ENCODE measurements at regions not wholly inside any gene's neighbourhood (a gene's known extent, or its start where the extent isn't known, plus 50 kb on each side); places are given as distances from the start of the nearest gene placed in this dataset.
A peak's percentile ranks its signal among the peaks of the same experiment; 100 is the strongest.

DNA sequence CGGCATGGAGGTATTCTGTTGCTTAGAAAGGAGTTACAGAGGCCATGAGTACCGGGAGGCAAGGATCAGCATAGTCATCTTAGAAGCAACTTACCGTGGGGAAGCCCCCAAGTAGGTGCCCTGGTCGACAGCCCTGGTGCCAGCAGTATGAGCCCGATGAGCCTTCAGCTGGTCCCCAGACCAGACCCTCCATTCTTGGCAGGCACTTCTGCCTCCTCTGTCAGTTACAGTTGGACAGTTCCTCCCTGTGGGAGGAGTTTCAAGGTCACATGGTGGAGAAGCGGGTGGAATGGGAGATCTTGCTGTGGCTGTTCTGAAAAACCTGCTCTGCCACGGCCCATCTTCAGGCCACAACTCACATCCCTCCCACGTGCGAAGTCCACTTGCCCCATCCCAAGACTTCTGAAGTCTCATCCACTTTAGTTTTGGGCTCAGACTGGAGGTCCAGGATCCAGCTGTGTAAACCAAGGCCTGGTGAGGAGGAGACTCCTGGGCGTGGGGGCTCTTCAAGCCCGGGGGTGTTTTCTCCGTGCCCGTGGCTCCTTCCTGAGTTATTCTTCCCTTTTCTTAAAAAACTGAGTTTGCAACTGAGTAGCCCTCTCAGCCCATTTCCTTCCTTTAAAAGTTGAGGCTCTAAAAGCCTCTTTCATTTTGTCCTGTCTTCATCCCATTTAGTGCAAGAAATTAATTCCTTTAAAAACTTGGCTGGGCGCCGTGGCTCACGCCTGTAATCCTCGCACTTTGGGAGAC, 133.5 kb downstream of the SEC14L1 start:
- TF ChIP-seq EP300 (IDR thresholded peaks at IDR 0.05) (no peak), POLR2A (IDR thresholded peaks at IDR 0.05) (no peak)
- TF ChIP-seq, protein P1, sequence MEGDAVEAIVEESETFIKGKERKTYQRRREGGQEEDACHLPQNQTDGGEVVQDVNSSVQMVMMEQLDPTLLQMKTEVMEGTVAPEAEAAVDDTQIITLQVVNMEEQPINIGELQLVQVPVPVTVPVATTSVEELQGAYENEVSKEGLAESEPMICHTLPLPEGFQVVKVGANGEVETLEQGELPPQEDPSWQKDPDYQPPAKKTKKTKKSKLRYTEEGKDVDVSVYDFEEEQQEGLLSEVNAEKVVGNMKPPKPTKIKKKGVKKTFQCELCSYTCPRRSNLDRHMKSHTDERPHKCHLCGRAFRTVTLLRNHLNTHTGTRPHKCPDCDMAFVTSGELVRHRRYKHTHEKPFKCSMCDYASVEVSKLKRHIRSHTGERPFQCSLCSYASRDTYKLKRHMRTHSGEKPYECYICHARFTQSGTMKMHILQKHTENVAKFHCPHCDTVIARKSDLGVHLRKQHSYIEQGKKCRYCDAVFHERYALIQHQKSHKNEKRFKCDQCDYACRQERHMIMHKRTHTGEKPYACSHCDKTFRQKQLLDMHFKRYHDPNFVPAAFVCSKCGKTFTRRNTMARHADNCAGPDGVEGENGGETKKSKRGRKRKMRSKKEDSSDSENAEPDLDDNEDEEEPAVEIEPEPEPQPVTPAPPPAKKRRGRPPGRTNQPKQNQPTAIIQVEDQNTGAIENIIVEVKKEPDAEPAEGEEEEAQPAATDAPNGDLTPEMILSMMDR (IDR thresholded peaks at IDR 0.05), result no peak
- no peak overlapping the region for H3K4me3 ChIP-seq
- DNase-seq, result no peak
- WGBS, 3 donors, result 81 to 85% (median 84%) methylated on average over 17 of the region's 17 CpGs
- no peaks in the 10 kb centered on the region for H3K27me3 ChIP-seq
- intact Hi-C loops (cut with DNase I), result no loop called here
- no peaks in the 10 kb centered on the region for H3K4me1 ChIP-seq (ENCODE audit: insufficient read depth)
- H3K36me3 ChIP-seq, result no peaks in the 10 kb centered on the region
- no peak overlapping the region for H3K27ac ChIP-seq
- no peaks in the 10 kb centered on the region for H3K9me3 ChIP-seq

DNA sequence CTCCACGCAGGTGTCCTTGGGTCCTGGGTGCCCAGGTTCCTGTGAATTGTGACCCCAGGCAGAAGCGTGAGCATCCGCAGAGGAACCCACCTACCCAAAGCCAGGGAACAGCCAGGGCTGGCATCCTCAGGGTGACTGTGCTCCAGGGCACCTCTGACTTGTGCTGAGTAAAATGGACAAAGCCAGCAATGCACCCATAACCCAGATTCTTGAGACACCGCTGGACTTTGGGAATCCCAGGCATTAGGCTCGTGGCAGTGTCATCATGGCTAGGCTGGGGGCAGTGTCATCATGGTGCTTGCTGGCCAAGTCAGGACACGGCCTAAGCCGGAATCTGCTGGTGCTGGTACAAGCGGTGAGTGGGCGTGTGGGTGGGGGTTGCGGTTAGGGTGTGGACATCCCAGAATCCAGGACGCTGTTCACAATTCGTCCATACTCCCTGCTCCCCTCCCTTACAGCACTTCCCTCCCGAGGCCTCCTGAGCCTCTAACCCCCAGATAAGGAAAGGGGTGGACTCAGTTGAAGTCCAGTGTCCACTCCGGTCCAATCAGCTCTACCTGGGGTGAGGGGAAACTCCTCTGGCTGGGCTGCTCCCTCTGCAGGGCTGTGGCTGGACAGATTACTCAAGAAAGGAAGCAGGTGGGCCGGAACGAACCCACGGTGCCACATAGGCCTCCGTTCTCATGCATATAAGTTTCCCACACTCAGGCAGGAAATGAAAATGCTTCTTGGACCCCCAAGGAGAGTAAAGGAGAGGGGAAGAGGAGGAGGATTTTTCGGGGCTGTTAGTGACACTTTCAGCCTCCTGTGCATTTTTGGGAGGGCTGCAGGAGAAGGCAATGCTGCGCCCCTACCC, 138.9 kb downstream of the SEC14L1 start:
- DNase-seq, result no peak
- Histone ChIP-seq H3K4me1 (ENCODE audit: insufficient read depth) (peaks cover 7% of the 10 kb centered on the region), H3K9me3 (no peaks in the 10 kb centered on the region), H3K27me3 (no peaks in the 10 kb centered on the region), H3K4me3 (no peak overlapping the region), H3K27ac (no peak overlapping the region), H3K36me3 (no peaks in the 10 kb centered on the region)
- 78 to 82% (median 81%) methylated on average over 20 of the region's 20 CpGs for WGBS, 3 donors
- TF ChIP-seq POLR2A (IDR thresholded peaks at IDR 0.05) (no peak), EP300 (IDR thresholded peaks at IDR 0.05) (no peak)
- TF ChIP-seq, protein P1 (IDR thresholded peaks at IDR 0.05), result no peak
- intact Hi-C loops (cut with DNase I), result loop anchor here in 1 of 4 donors (5.0 kb wide), 1 partner anchor 213 kb away; no protein-coding TSS in a partner anchor

DNA sequence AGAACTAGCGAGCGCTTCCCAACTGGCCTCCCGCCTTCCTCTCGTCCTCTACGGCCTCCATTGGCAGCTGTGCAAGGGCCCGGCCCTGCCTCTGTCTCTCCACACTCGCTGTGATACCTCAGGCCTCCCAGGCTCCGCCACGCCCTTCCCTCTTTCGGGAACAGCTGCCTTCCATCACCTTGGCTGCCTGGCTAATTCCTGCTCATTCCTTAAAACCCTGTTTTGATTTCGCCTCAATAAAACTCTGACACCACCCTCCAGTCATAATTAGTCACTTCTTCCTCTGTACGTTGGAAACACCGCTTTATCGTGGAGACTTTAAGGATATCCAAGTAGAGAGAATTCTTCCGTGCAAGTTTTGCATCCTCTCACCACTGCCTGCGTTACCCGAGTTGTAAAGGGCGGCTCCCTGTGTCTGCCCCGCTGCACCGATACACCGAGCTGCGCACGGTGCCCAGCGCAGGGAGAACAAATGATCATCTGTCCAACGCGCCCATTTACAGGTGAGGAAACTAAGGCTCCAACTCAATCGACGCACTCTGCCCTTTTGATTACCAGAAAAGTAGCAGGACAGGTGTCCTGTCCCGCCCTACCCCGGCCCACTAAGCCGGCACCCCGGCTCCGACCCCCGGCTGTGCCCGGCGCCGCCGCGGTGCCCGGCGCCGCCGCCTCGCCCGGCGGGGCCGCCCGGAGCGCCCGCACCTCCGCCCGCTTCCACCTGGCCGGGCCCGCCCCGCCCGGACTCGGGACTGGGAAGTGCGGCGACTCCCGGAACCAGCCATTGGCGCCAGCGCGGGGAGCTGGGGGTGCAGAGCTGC, 139.7 kb downstream of the SEC14L1 start:
- intact Hi-C loops (cut with DNase I), result no loop called here
- peaks cover 7% of the 10 kb centered on the region for H3K4me1 ChIP-seq (ENCODE audit: insufficient read depth)

More for the DNA sequence above, 139.7 kb downstream of the SEC14L1 start:
- peak in 1 of 5 donors; percentile 40 for DNase-seq
- Histone ChIP-seq H3K4me3 (peak overlapping the region; percentile 38), H3K9me3 (no peaks in the 10 kb centered on the region), H3K27me3 (no peaks in the 10 kb centered on the region), H3K36me3 (no peaks in the 10 kb centered on the region), H3K27ac (no peak overlapping the region)
- TF ChIP-seq EP300 (IDR thresholded peaks at IDR 0.05) (no peak), POLR2A (IDR thresholded peaks at IDR 0.05) (no peak)
- TF ChIP-seq, protein P1 (IDR thresholded peaks at IDR 0.05), result no peak
- WGBS, 3 donors, result 11 to 13% (median 11%) methylated on average over 47 to 63 of the region's 63 CpGs
